NCI-H82 treated with DMSO at 0.1 percent for 48 hours (cell line): ENCODE measurements at regions not wholly inside any gene's neighbourhood (a gene's known extent, or its start where the extent isn't known, plus 50 kb on each side); places are given as distances from the start of the nearest gene placed in this dataset.
"Not testable (repeated sequence)": the region's sequence is repeated elsewhere in the genome, so short reads cannot be mapped to it uniquely, and the experiment has no call there.

Source experiments
- DNase-seq: peaks from one replicate; lab custom pipeline; 2025; ENCODE audit not compliant: unreplicated experiment; lab: John Stamatoyannopoulos, UW

DNA sequence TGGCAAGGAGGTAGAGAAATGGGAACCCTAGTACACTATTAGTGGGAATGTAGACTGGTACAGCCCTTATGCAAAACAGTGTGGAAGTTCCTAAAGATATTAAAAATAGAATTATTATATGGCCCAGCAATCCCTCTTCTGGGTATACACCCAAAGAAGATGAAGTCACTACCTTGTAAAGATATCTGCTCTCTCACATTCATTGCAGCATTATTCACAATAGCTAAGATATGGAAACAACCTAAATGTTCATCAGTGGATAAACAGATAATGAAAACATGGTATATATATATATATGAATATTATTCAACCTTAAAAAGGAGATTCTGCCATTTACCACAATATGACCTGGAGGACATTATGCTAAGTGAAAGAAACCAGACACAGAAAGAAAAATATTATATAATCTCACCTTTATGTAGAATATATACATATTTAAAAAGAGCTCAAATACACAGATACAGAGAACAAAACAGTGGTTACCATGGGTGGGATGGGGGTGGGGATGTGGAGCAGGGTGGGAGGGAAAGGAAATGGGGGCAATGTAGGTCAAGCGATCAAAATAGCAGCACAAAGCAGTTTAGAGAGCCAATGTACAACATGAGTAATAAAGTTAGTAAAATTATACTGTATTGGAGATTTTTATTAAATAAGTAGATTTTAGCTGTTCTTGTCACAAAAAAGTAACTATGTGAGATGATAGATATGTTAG, 138.6 kb downstream of the SPRY1 start:
- DNase-seq: no peak

DNA sequence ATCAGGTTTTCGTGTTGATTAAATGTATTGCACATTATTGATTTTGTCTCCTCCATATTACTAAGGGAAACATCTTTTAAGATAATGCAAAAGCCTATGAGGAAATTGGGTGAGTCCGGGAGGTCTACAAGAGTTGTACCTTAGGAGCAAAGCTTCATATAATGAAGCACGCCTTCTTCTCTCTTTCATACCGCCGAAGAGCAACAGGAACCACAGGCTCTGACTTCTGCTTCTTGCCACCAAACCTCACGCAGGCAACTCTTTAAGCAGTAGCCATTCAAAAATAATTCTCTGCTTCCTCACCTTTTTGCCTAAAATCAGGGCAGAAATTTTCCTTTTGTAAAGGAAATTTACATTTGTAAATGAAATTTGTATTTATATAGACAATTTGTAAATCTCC, 139.6 kb downstream of the SPRY1 start:
- no peak for DNase-seq

DNA sequence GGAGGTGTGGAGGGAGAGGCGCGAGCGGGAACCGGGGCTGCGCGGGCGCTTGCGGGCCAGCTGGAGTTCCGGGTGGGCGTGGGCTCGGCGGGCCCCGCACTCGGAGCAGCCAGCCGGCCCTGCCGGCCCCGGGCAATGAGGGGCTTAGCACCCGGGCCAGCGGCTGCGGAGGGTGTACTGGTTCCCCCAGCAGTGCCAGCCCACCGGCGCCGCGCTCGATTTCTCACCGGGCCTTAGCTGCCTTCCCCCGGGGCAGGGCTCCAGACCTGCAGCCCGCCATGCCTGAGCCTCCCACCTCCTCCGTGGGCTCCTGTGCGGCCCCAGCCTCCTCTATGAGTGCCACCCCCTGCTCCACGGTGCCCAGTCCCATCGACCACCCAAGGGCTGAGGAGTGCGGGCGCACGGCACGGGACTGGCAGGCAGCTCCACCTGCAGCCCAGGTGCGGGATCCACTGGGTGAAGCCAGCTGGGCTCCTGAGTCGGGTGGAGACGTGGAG, 141.4 kb downstream of the SPRY1 start:
- DNase-seq: not testable (repeated sequence)

DNA sequence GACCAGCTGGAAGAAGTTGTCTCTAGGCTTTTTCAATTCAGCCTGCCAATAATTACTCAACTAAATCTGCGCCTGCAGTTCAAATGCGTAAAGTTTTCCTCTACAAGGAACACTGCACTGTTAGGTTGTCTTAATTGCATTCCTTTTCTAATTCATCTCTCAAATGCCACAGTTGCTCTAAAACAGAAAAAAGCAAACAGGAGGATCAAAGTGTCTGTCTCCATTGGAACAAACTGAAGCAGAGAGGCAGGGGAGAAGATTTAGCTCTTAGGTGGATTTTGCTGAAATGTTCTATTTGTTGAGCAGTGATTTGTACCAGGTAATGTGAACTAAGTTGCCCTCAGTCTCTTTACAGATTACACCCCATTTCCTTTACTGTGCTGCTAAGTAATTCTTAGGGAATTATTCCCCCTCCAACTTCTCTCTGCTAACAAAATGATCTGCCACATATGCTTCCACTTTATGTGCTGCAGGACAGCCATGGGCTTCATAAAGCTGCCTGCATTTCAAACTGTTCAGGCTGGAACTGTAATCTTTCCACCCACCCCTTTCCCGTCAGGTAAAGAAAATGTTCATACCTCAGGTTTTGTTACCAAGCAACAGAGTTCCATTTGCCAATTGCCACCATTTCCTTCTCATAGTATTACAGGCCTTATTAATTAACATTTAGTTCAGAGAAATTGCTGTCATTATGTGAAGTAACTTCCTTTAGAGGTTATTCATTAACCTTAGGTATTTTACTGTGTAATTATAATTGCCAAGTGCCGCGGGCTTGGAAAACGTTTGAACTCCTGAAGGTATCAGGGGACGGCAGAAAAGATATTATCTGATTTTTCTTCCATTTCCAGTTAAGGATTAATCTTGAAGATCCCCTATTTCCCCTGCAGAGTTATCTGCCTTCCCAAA, 149.3 kb downstream of the SPRY1 start:
- no peak for DNase-seq

DNA sequence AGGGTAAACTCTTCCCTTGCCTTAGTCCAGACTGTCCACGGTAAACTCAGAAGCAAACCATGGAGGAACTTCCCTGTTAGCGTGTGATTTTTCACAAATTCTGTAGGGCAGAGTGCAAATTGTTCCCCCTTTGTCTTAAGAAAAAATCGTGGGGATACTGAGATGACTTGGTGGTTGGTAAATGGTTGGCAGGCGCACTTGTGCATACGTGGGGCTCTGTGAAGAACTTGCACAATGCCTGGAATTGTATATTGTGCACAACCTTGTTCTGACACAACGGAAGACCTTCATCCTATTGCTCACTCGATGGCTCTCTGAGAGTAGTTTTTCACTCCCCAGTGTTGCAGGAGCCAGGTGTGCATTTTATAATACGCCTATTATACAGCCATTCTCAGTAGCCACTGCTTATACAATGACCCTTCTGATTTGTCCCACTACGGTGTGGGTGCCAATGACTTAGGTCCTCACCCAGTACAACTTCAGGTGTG, 150.0 kb downstream of the SPRY1 start:
- DNase-seq: no peak

DNA sequence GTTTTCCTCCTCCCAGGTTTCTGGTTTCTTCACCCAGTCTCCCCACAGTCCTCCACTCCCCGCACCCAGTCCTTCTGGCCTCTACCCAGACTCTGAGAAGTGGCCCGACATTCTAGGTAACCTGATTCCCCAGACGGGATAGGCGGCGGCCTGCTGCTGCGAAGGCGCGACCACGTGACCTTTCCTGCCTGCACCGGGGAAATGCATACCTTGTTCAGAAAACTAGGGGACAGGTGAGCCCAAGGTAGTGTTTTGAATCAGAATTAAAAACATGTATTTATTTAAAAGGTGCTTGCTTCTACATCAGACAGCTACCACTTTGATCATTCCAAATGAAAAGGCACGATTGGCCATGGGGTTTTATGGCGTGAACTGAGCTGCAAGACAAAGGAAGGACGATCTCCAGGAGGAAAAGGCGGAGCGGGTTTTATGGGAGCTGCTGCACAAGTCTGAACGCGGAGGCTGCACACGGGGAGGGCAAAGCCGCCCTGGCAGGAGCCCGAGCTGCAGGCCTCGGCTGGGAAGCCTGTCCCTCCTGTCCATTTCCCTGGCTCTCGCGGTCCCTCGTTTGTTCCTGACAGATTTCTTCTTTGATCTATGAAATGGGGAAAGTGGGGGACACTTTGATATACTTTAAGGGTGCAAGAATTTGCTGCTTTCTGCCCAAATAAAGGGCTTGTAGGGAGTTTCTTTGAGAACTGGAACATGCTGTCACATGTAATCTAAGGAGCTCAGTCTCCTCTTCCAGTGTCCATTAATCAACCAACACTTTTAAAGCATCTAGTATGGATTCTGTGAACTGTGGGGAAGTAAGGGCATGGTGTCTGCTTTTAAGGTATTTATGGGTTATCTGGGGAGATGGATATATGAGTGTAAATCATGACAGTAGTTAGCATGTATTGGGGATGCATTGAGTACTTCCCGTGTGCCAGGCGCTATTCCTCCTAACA, 150.9 kb downstream of the SPRY1 start:
- no peak for DNase-seq

DNA sequence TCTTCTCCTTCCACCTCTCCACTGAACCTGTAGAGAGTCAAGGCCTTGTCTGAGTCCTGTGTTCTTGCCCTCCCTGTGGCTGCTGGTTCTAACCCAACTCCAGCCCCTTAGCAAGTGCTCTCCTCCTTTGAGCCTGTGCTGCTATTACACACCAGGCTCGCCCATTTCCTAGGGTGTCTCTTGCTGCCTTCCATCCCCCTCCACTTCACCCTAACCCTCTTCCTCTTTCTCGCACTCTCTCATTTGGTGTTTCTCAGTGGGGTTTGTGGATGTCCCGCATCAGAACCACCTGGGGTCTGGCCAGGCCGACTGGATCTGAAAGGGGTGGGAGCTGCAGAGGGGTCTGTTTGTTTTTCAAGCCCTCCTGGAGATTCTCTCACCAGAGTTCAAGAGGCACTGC, 156.7 kb downstream of the SPRY1 start:
- no peak for DNase-seq

DNA sequence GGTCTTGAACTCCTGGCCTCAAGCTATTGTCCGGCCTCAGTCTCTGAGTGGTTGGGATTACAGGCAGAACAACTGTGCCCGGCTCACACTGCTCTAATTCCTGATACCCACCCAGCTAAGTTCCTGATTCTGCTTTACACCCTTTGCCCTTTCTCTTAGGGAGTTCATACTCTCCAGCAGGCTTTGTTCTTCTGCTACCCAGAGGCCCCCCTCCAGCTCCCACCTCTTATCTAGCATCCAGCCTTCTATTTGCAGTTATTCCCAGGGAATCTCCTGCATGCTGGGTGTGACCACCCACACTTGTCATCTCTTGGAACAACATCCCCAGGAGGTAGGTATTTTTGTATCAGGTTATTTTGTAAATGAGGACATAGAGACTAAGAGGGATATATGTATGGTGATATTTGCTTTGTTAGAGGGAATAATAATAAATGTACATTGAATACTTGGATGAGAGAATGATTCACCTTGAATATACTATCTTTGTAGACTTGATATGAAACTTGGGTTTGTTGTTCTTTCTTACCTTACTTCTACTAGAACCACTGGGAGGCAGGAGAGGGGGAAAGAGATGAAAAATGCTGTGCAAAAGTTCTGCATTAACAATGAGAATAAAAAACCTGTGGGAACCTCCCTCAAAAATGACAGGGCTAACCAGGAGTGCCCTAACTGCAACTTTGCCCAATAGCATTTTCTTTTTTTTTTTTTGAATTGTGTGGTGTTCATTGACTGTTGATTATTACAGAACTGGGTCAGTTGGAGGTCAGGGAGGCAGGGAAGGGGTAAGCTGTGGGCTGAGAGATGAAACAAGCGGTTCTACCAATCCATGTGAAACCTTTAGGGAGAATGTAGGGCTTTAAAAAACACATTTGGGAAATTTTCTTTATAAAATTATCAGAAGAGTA, 157.4 kb downstream of the SPRY1 start:
- DNase-seq: no peak

DNA sequence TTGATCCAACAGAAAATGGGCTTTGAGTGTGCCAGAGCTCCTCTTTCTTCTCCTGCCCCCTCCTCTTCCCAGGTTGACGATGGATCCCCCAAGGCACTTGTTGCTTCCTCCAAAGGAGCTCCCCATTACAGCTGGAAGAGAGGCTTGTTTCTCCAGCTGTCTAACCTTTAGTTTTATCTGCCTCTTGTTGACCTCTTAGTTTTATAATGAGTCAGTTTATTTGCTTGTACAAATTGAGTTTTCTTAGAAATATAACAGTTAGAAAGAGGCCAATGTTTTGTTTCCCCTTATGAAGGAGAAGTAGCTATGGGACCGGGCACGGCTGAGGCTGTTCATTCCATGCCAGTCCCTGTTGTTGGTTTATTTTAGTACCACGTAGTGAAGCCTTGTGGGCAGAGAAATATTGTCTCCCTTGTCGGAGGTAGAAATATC, 158.2 kb downstream of the SPRY1 start:
- DNase-seq: no peak

DNA sequence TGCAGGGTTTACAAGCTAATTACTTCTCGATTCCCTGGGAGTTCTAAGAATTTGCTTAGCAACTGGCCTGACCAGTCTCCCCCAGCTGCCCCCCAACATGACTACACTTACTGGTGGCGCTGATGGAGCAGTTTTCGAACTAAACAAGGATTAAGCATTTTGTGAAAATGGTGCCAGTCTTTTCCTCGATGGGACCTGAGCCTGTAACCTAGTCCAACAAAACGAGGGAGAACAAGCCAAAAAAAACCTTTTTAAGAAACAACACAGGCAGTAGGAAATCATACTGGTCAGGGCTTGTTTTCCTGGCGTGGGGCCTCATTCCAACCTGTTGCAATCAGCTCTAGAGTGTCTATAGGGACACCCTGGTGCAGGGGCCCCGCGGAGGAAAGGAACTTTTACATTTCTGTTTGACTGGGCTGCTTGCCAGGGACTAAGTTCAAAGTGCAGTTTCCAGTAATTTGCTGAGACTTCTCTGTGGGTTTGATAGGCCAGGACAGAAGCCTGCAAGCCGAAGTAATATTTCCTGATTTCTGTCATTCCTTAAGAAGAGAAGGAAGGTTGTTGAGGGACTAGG, 158.7 kb downstream of the SPRY1 start:
- no peak for DNase-seq

DNA sequence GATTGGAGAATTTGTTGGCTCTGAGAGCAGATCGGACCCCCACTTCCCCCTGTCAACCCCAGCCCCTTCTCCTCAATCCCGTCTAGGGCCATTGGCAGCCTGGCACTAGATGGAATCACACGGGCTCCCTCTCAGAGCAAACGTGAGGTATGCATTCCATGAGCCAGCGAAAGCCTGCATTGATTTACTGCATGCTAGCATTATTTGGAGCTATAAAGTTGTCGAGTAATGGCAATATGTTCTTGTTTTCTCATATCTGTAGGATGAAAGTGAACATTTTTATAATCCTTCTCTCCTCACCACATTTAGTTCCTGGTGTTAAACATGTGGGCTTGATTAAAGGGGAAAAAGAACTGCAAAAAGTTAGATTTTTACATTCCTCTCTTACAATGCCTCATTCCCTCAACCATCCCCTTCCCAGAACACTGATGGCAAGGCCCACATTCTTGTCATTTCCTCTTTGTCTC, 159.2 kb downstream of the SPRY1 start:
- DNase-seq: no peak

DNA sequence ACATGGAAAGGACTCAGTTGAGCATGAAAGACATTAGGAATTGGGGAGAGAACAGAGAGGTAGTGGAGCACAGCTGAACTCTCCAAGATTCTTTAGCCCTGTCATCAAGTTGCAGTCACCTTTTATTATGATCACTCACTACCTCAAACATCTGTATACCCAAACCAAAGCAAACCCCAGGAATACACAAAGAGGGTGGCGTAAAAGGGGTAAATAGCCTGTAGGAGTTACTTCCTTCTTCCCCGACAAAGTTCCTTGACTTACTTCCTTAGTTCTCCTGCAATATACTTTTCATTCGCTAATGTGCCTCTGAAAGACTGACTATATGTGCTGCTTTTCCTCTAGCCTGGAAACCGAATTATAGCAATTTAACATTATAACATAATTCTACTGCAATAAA, 159.9 kb downstream of the SPRY1 start:
- DNase-seq: no peak

DNA sequence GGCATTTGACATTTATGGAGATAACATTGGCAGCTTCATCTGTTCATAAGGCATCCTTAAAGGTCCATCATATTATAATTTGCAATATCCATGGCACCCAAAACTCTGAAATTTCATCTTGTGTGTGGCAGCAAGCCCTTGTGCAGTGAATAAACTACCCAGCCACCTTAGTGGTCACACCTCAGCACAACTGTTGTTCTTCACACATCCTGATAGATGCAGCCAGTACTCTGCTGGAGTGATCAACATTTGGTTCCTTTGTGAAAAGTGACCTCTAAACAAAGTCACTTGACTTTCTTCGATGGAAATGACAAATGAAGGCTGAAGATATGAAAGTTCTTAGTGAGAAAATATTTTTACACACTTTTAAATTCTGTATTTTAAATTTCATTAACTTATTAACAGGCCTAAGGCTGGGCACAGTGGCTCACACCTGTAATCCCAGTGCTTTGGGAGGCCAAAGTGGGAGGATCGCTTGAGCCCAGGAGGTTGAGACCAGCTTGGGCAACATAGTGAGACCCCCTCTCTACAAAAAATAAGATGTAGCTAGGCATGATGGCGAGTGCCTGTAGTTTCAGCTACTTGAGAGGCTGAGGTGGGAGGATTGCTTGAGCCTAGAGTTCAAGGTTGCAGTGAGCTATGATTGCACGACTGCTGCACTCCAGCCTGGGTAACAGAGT, 161.4 kb downstream of the SPRY1 start:
- DNase-seq: no peak

DNA sequence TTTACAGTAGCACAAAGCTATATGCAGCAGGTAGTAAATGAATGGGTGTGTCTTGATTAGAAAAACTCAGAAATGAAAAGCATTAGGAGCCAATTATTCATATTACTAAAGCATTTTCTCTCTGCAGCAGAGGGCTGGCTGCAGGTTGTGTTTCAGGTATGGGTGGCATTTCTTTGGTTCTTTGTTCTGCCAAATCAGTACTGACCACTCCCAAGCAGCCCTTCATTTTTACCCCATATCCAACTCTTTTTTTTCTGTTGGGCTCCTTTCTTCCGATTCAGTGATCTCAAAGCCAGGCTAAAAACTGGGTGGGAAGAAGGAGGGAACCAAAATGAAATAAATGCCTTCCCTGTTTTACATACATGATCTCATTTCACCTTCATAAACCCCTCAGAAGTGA, 162.3 kb downstream of the SPRY1 start:
- no peak for DNase-seq

DNA sequence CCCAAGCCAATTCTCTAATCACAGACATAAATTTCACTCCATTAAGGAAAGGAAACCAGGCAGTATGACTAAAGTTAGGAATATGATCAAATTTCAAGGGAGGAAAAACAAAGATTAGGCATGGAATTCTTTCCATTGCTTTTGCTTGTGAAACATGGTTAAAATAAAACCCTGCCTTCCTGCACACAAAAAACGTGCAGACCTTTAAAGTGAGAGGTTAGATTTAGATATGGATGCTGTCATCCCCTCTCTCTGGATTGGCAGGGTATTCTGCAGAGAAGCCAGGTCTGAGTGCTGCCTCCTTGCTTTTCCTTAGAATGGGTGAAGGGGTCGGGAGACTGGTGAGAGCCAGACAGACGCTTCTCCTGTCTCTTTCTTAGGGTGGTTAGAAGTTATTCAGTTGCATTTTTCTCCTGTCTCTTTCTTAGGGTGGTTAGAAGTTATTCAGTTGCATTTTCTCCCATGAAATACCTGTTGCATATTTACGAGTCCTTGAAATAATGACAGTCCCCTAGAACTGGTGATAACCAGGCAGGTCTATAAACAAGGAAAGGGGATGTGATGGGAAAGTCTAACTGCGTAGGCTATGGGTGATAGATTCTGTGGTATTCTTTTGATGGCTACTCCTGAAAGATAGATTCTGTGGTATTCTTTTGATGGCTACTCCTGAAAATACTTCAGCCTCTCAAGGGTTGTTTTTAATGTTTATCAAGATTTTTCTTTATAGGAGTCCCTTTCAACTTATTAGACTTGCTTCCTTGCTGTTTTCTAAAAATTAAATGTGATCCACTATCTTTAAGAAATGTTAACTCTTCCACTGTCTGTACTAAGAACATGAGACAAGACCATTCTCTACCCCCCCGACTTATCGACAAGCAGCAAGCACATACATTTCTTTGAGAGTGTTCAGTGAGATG, 163.6 kb downstream of the SPRY1 start:
- no peak for DNase-seq

DNA sequence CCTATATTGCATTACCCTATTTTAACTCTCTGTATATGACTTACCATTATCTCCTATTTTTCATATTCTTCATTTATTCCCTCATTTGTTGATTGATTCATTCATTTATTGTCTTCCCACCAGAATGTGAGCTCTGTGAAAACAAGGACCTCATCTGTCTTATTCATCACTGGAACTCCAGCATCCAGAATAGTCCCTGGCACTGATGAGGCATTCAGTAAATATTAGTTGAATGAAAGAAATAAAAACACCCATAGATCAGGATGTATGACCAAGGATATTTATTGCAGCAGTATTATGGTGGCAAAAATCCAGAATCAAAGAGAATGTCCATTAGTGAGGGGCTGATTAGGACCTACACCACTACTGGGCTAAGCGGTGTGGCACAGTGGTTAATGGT, 164.9 kb downstream of the SPRY1 start:
- DNase-seq: no peak

DNA sequence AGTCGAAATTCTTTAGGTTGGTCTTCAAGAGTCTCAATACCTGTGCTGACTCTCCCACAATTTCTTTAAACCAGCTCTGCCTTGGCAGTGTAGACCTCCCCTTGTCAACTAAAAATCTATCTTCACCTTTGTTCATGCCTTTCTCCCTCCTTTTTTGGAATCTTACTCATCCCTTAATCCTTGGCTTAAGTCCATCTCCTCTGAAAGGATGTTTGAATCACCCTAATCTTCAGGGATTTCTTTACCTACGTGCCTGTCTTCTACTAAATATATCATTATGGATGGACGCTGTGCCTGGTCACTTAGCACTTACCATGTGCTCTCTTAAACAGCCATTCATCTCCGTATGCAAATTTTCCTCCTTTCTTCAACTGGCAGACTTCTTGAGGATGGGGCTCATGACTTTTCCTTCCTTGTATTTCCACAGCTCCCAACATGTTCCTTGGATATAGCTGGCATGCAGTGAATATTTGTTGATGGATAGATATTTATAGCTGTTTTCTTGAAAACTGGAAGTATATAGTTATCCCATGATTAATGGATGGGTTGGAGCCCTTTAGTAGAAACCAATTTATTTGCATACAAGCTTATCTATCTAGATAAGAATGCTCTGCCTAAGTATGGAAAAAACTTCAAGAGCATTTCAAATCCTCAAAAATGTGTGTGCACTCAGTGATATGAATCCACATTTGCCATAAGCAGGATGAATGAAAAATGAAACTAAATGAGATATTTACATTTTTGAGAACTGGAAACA, 166.6 kb downstream of the SPRY1 start:
- no peak for DNase-seq
